ENCODE measurements at regions not wholly inside any gene's neighbourhood (a gene's known extent, or its start where the extent isn't known, plus 50 kb on each side); places are given as distances from the start of the nearest gene placed in this dataset.

DNA sequence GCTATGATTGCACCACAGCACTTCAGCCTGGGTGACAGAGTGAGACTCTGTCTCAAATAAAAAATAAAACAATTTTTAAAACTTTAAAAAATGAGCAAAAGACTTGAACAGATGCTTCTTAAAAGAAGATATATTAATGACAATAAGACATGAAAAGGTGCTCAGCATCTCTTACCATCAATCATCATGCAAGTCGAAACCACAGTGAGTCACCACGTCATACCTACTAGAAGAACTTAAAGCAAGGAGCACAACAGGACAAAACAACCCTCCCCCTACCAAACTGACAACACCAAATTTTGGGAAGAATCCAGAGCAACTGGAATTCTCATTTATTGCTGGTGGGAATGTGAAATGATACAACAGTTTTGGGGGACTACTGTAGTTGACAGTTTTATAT lies 251.6 kb downstream of the BCL2 start:
- TF ChIP-seq POLR2A (IDR thresholded peaks at IDR 0.05), result no peak
- TF ChIP-seq, protein P1, sequence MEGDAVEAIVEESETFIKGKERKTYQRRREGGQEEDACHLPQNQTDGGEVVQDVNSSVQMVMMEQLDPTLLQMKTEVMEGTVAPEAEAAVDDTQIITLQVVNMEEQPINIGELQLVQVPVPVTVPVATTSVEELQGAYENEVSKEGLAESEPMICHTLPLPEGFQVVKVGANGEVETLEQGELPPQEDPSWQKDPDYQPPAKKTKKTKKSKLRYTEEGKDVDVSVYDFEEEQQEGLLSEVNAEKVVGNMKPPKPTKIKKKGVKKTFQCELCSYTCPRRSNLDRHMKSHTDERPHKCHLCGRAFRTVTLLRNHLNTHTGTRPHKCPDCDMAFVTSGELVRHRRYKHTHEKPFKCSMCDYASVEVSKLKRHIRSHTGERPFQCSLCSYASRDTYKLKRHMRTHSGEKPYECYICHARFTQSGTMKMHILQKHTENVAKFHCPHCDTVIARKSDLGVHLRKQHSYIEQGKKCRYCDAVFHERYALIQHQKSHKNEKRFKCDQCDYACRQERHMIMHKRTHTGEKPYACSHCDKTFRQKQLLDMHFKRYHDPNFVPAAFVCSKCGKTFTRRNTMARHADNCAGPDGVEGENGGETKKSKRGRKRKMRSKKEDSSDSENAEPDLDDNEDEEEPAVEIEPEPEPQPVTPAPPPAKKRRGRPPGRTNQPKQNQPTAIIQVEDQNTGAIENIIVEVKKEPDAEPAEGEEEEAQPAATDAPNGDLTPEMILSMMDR (IDR thresholded peaks at IDR 0.05), result no peak

Measured in heart left ventricle (tissue), 13 donors.